NT2/D1 (cell line): ENCODE measurements at regions not wholly inside any gene's neighbourhood (a gene's known extent, or its start where the extent isn't known, plus 50 kb on each side); places are given as distances from the start of the nearest gene placed in this dataset.

Experiments
- YY1 ChIP-seq: IDR thresholded peaks from 2 replicates; pipeline ENCODE4 v1.6.1; 2011; ENCODE audit not compliant: insufficient read length, insufficient read depth
- ZNF274 ChIP-seq: IDR thresholded peaks from 2 replicates; pipeline ENCODE4 v1.6.1; 2011; ENCODE audit warnings: mild to moderate bottlenecking, low read depth, low read length

DNA sequence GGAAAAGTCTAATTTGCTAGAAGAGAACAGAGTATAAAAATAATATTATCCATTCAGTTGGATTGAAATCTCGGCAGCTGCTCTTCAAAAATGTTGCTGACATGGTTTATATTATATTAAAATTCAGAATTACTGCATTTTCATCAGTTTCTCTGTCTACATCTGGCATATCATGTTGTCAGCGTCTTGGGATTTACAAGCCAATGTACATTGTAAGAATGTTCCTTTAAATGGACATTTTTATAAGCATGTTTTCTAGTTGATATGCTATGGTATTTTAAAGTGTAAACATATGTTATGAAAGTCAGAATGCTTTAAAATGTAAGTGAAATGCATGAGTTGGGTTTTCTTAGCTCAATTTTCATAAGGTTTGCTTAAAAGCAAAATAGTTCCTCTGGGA is 528.1 kb upstream of the CDH8 start:
- TF ChIP-seq ZNF274 (no peak), YY1 (no peak)
